SH-SY5Y (cell line): ENCODE measurements at regions not wholly inside any gene's neighbourhood (a gene's known extent, or its start where the extent isn't known, plus 50 kb on each side); places are given as distances from the start of the nearest gene placed in this dataset.

Experiments
- GATA2 ChIP-seq: IDR thresholded peaks from 2 replicates; pipeline ENCODE4 v1.6.1; 2011; ENCODE audit warnings: mild to moderate bottlenecking, low read depth, low read length
- GATA3 ChIP-seq: IDR thresholded peaks from 2 replicates; pipeline ENCODE4 v1.6.1; 2011; ENCODE audit warnings: low read depth, mild to moderate bottlenecking, low read length, moderate library complexity

GRCh38 chr1:80894921-80895320, 905.8 kb upstream of the ADGRL2 start:
- TF ChIP-seq GATA3 (no peak), GATA2 (no peak)
